K562 (cell line): ENCODE measurements at regions not wholly inside any gene's neighbourhood (a gene's known extent, or its start where the extent isn't known, plus 50 kb on each side); places are given as distances from the start of the nearest gene placed in this dataset.

ENCODE experiments used
- ATAC-seq: fragments of 200-7000 bp; cut with Tn5 transposase; 3 replicates; pipeline ENCODE4 v1.9.1; 2020; ENCODE audit warnings: moderate library complexity
- BruUV-seq: library from RNA; stranded (reverse); fragments of 400-500 nt; replicated peaks from 2 replicates; lab custom pipeline; 2021; lab: Mats Ljungman, UMichigan
- CTCF ChIA-PET: fragments of 300-600 bp; formaldehyde crosslinking; extraction: SDS; loops from one replicate; lab custom pipeline; 2021; ENCODE audit warnings: low intra/inter-chr PET ratio; lab: Yijun Ruan, JAX
- POLR2A ChIA-PET: fragments of 300-600, 350-650 bp; sonication (Branson Sonifier 250); formaldehyde crosslinking; extraction: SDS; loops from one replicate; lab custom pipeline; 2021; ENCODE audit warnings: antibody characterized with exemption, inconsistent platforms; lab: Yijun Ruan, JAX
- DNase-seq, 4 experiments: peaks; one replicate each; pipeline versions ENCODE4 v3.0.0 to v3.0.0-alpha.2; 2011 to 2018; ENCODE audit warnings: low spot score in 3 of 4, mixed read lengths in 3 of 4; ENCODE audit errors: extremely low read depth in 1 of 4
- FAIRE-seq: peaks from 2 replicates; lab custom pipeline; 2011; peaks lifted over from hg19 to GRCh38; lab: Jason Lieb, UNC
- H2AFZ ChIP-seq: 2 replicates; pipeline ENCODE4 v1.6.0; 2011; ENCODE audit warnings: low read depth, low read length, control low read depth, inconsistent platforms
- H3K27ac ChIP-seq: fragments of 200-600 bp; 3 replicates; pipeline ENCODE4 v1.8.0; 2011; ENCODE audit warnings: low read depth, mild to moderate bottlenecking, control low read depth, inconsistent platforms, low read length, moderate library complexity, mixed read lengths; ENCODE audit errors: extremely low read depth
- H3K27me3 ChIP-seq, 2 experiments: fragments of 300-600 bp in 1 of 2; 2 replicates in 1 of 2; 3 replicates in 1 of 2; pipeline versions ENCODE4 v1.6.0 to v1.8.0; 2011; ENCODE audit warnings: inconsistent platforms in 2 of 2, low read length in 2 of 2, mild to moderate bottlenecking in 1 of 2, mixed read lengths in 1 of 2, moderate library complexity in 1 of 2; ENCODE audit not compliant: control insufficient read depth in 2 of 2, insufficient read depth in 2 of 2
- H3K36me3 ChIP-seq: fragments of 300-600 bp; 3 replicates; pipeline ENCODE4 v1.8.0; 2011; ENCODE audit warnings: mild to moderate bottlenecking, low read length, inconsistent platforms; ENCODE audit not compliant: control insufficient read depth, insufficient read depth
- H3K4me1 ChIP-seq, 2 experiments: fragments of 200-600 bp in 1 of 2; replicated peaks in 1 of 2; 2 replicates in 1 of 2; 3 replicates in 1 of 2; pipeline versions ENCODE4 v1.5.1 to v1.8.0; 2011; ENCODE audit warnings: inconsistent platforms in 2 of 2, low read length in 2 of 2, mild to moderate bottlenecking in 1 of 2, mixed read lengths in 1 of 2, moderate library complexity in 1 of 2; ENCODE audit not compliant: control insufficient read depth in 2 of 2, insufficient read depth in 2 of 2
- H3K4me2 ChIP-seq: 2 replicates; pipeline ENCODE4 v1.6.1; 2011; ENCODE audit warnings: low read length, control low read depth, inconsistent platforms, mixed read lengths; ENCODE audit not compliant: insufficient read depth
- H3K4me3 ChIP-seq: fragments of 200-600 bp; sonication (generic), shearing (Covaris generic); 2 replicates; pipeline ENCODE4 v1.5.1; 2016; ENCODE audit warnings: control low read depth, inconsistent platforms
- H3K79me2 ChIP-seq: fragments of 200-600 bp; 3 replicates; pipeline ENCODE4 v1.8.0; 2011; ENCODE audit warnings: low read length, inconsistent platforms; ENCODE audit not compliant: control insufficient read depth, insufficient read depth
- H3K9ac ChIP-seq, 2 experiments: 2 replicates each; pipeline versions ENCODE4 v1.6.0 to v1.6.1; 2011; ENCODE audit warnings: low read depth in 2 of 2, low read length in 2 of 2, control low read depth in 1 of 2, inconsistent platforms in 1 of 2, mild to moderate bottlenecking in 1 of 2, mixed read lengths in 1 of 2; ENCODE audit not compliant: insufficient read depth in 1 of 2
- H3K9me1 ChIP-seq: one replicate; pipeline ENCODE4 v1.6.0; 2011; ENCODE audit warnings: inconsistent platforms, mild to moderate bottlenecking, low read length, moderate library complexity; ENCODE audit not compliant: control insufficient read depth, insufficient read depth
- H3K9me3 ChIP-seq: replicated peaks from 2 replicates; pipeline ENCODE4 v1.5.1; 2011; ENCODE audit warnings: low read depth, low read length, inconsistent platforms; ENCODE audit not compliant: control insufficient read depth, insufficient read depth
- H4K20me1 ChIP-seq: replicated peaks from 2 replicates; pipeline ENCODE4 v1.6.1; 2011; ENCODE audit warnings: low read length, inconsistent platforms, mixed read lengths; ENCODE audit not compliant: control insufficient read depth, insufficient read depth
- HINFP ChIP-seq: fragments of 450-650 bp; conservative IDR thresholded peaks from 2 replicates; pipeline ENCODE4 v1.6.1; 2016; ENCODE audit warnings: missing genetic modification characterization, low read depth, mild to moderate bottlenecking, control low read depth, missing compliant biosample characterization
- HNRNPLL ChIP-seq: fragments of 200-400 bp; formaldehyde crosslinking; IDR thresholded peaks from 2 replicates; pipeline ENCODE4 v1.6.1; 2017; ENCODE audit warnings: low read length, low read depth, mild to moderate bottlenecking; ENCODE audit not compliant: poor library complexity, severe bottlenecking
- LARP7 ChIP-seq: fragments of 450-650 bp; IDR thresholded peaks from 2 replicates; pipeline ENCODE4 v1.6.1; 2016
- NEUROD1 ChIP-seq: fragments of 150-350 bp; IDR thresholded peaks from 2 replicates; pipeline ENCODE4 v1.6.1; 2014; ENCODE audit warnings: borderline replicate concordance, low read length, low read depth; ENCODE audit not compliant: partially characterized antibody
- PTBP1 ChIP-seq: fragments of 200-400 bp; formaldehyde crosslinking; IDR thresholded peaks from 2 replicates; pipeline ENCODE4 v1.6.1; 2017; ENCODE audit warnings: low read depth, low read length
- THAP7 ChIP-seq: fragments of 250-450 bp; sonication (Bioruptor Pico); IDR thresholded peaks from 2 replicates; pipeline ENCODE4 v1.5.0; 2021
- ZBTB12 ChIP-seq: fragments of 250-450 bp; sonication (Bioruptor Pico); IDR thresholded peaks from 2 replicates; pipeline ENCODE4 v1.4.0; 2020
- ZNF263 ChIP-seq: sonication (generic); formaldehyde crosslinking; IDR thresholded peaks from 2 replicates; pipeline ENCODE4 v1.8.0; 2022; ENCODE audit warnings: mild to moderate bottlenecking, missing genetic modification reagents, borderline replicate concordance
- ZNF3 ChIP-seq: fragments of 250-450 bp; sonication (Bioruptor Pico); IDR thresholded peaks from 2 replicates; pipeline ENCODE4 v1.5.0; 2021; ENCODE audit warnings: mild to moderate bottlenecking, moderate library complexity
- ZNF384 ChIP-seq: IDR thresholded peaks from 2 replicates; pipeline ENCODE4 v1.6.1; 2012; ENCODE audit warnings: low read depth, low read length, improper control_type of control experiment
- ZNF696 ChIP-seq: fragments of 250-450 bp; sonication (Bioruptor Pico); conservative IDR thresholded peaks from 2 replicates; pipeline ENCODE4 v1.4.0; 2020; ENCODE audit warnings: mild to moderate bottlenecking, moderate library complexity
- ZSCAN32 ChIP-seq: fragments of 450-650 bp; formaldehyde crosslinking; IDR thresholded peaks from 2 replicates; pipeline ENCODE4 v1.4.0; 2020; ENCODE audit warnings: mild to moderate bottlenecking, moderate library complexity
- WGBS: fragments of 100-300 bp; shearing (Covaris generic); methylation state at CpG from one replicate; pipeline ENCODE4 v1.1.6; 2016; ENCODE audit warnings: low coverage, mixed read lengths; ENCODE audit not compliant: insufficient coverage; ENCODE audit errors: missing lambda C conversion rate; 5-methylcytosine and 5-hydroxymethylcytosine counted together
- in situ Hi-C: fragments of 300-500 bp; cut with MboI; formaldehyde crosslinking; loops from 4 replicates; pipeline ENCODE4 v1.15.0; 2018; ENCODE audit warnings: inconsistent platforms, mixed read lengths
- intact Hi-C: fragments of 100-400 bp; cut with micrococcal nuclease; formaldehyde crosslinking; loops from 2 replicates; pipeline ENCODE4 v1.14.2; 2022

- Histone ChIP-seq H3K27me3 (no peaks in the 10 kb centered on the region), H3K9ac (no peak overlapping the region), H3K9me1 (no peaks in the 10 kb centered on the region), H3K79me2 (no peaks in the 10 kb centered on the region), H3K9me3 (no peaks in the 10 kb centered on the region), H3K4me3 (no peak overlapping the region), H2AFZ (no peak overlapping the region), H3K4me2 (no peak overlapping the region), H3K27ac (no peak overlapping the region), H3K36me3 (no peaks in the 10 kb centered on the region), H4K20me1 (no peaks in the 10 kb centered on the region), H3K4me1 (no peaks in the 10 kb centered on the region)
- no peak for DNase-seq
- in situ Hi-C loops = no loop called here
- WGBS = 0% methylated on average over 2 of the region's 2 CpGs
- BruUV-seq = no TSS peak
- intact Hi-C loops = no loop called here
- CTCF ChIA-PET = no interaction called here
- no peak for FAIRE-seq
- POLR2A ChIA-PET = no interaction called here
- TF ChIP-seq PTBP1 = no peak
- TF ChIP-seq HINFP (tag) = no peak
- no peak for TF ChIP-seq ZNF696
- TF ChIP-seq ZNF263 = no peak
- TF ChIP-seq ZNF384 = no peak
- TF ChIP-seq ZBTB12 (CRISPR knock-in tag) = no peak
- TF ChIP-seq ZSCAN32 (CRISPR knock-in tag) = no peak
- no peak for TF ChIP-seq HNRNPLL
- TF ChIP-seq NEUROD1 = no peak
- TF ChIP-seq LARP7 = no peak
- no peak for TF ChIP-seq THAP7 (CRISPR knock-in tag)
- TF ChIP-seq ZNF3 (CRISPR knock-in tag) = no peak
- no peak for ATAC-seq
Observed at GRCh38 chr3:153951276-153951675, 169.9 kb upstream of the ARHGEF26 start.
